Astrocyte (in vitro differentiated cells and primary cell): ENCODE measurements at regions not wholly inside any gene's neighbourhood (a gene's known extent, or its start where the extent isn't known, plus 50 kb on each side); places are given as distances from the start of the nearest gene placed in this dataset.

Experiments used
- EZH2 ChIP-seq: IDR thresholded peaks from 2 replicates; pipeline ENCODE4 v1.6.1; 2012; ENCODE audit warnings: mild to moderate bottlenecking, low read length, inconsistent platforms; ENCODE audit not compliant: insufficient read depth
- TF ChIP-seq, protein P1 (sequence below): IDR thresholded peaks from 2 replicates; pipeline ENCODE4 v1.5.1; 2011; ENCODE audit warnings: low read depth, mild to moderate bottlenecking, inconsistent platforms, low read length, moderate library complexity; ENCODE audit not compliant: insufficient read depth

- TF ChIP-seq, protein P1, sequence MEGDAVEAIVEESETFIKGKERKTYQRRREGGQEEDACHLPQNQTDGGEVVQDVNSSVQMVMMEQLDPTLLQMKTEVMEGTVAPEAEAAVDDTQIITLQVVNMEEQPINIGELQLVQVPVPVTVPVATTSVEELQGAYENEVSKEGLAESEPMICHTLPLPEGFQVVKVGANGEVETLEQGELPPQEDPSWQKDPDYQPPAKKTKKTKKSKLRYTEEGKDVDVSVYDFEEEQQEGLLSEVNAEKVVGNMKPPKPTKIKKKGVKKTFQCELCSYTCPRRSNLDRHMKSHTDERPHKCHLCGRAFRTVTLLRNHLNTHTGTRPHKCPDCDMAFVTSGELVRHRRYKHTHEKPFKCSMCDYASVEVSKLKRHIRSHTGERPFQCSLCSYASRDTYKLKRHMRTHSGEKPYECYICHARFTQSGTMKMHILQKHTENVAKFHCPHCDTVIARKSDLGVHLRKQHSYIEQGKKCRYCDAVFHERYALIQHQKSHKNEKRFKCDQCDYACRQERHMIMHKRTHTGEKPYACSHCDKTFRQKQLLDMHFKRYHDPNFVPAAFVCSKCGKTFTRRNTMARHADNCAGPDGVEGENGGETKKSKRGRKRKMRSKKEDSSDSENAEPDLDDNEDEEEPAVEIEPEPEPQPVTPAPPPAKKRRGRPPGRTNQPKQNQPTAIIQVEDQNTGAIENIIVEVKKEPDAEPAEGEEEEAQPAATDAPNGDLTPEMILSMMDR: no peak
- no peak for TF ChIP-seq EZH2
These were observed 94.9 kb downstream of the OAT start for GRCh38 chr10:124323806-124324205.
